ENCODE measurements at regions not wholly inside any gene's neighbourhood (a gene's known extent, or its start where the extent isn't known, plus 50 kb on each side); places are given as distances from the start of the nearest gene placed in this dataset.

DNA sequence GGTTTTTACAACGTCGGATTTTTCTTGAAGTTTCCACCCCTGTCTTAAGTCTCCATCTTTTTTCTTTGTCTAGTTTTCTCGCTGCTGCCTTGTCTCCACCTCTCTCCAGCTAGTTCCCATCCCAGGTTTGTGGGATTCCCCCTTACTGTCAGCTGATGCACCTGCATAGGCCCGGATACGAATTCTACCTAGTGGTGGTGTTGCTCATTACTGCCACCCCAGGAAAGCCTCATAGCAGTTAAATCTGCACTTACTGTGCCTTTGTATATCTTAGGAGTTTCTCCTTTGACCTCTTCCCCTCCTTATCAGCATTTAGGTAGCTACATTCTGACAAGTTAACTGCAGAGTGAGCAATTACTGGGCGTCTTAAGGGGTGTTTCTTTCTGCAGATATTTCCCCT lies 1693.1 kb upstream of the TENM3 start:
- no peak for TF ChIP-seq CTCF (IDR thresholded peaks at IDR 0.05)
- TF ChIP-seq POLR2A (IDR thresholded peaks at IDR 0.05) = no peak
